Stimulated activated CD8-positive, alpha-beta memory T cell treated with anti-CD3 and anti-CD28 coated beads, Interleukin-4, amount 100 ng/mL, for 24 hours (primary cell): ENCODE measurements at regions not wholly inside any gene's neighbourhood (a gene's known extent, or its start where the extent isn't known, plus 50 kb on each side); places are given as distances from the start of the nearest gene placed in this dataset.

Experiments used
- DNase-seq: peaks from one replicate; pipeline ENCODE4 v3.0.0-alpha.2; 2020; ENCODE audit warnings: low read depth

DNA sequence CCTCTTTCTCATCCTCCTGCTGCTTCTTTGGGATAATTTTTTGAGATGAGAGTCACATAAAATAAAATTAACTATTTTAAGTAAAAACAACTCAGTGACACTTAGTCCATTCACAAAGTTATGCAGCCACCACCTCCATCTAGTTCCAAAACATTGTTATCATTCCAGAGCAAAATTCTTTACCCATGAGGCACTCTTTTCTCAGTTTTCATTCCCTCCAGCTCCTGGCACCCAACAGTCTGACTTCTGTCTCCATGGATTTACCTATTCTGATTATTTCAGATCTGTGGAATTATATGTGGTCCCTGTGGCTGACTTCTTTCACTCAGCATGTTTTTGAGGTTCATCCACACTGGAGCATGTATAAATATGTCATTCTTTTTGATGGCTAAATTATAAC, 239.9 kb upstream of the DYNLRB2 start:
- no peak for DNase-seq

DNA sequence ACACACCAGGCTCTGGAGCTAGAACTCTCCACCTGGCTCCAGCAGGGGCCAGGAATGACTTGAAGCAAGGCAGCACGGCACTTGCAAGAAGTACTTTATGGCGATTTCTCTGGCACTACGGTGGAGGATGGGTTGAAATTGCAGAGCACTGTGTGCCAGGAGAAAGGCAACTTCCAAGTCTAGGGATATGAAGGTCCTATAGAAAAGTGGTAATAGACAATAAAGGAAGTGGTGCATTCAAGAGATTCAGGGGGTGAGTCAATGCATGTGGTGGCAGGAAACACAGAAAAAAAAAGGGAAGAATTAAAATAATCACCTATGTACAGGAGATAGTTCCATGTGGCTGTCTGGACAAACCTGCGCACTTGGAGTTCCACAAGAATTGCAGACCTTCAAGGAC, 240.3 kb upstream of the DYNLRB2 start:
- no peak for DNase-seq

DNA sequence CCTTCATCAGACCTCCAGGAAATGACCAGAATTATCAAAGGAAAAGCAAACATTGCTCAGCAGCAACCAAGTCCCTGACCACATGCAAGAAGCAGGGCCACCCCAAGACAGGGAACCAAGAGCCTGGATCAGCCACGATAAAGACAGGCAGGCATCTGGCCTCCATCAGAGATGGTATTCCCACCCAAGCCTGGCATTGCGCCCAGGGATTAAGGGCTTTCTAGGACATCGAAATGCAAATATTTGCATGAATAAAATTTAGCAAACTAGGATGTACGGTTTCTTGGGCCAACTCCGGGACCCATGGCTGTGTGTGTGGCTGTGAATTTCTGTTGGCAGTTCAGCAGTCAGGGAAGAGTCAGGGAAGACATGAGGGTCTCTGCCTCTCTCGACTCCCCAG, 241.4 kb upstream of the DYNLRB2 start:
- DNase-seq, result no peak

DNA sequence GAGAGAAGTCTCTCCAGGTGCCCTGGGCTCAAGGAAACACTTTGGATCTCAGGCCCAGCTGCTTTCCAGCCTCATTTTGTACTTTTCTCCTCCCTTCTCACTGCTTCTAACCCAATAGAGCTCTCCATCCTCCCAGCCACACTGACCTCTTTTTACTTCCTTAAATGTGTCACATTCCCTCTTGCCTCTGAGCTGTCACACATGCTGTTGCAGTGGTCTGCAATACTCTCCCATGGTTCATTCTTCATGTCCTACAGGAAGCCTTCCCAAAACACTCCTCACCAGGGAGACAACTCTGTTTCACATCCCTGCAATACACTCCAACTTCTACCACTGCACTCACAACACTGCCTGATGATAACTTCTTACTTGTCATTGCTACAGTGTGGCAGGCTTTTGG, 242.1 kb upstream of the DYNLRB2 start:
- DNase-seq, result no peak

DNA sequence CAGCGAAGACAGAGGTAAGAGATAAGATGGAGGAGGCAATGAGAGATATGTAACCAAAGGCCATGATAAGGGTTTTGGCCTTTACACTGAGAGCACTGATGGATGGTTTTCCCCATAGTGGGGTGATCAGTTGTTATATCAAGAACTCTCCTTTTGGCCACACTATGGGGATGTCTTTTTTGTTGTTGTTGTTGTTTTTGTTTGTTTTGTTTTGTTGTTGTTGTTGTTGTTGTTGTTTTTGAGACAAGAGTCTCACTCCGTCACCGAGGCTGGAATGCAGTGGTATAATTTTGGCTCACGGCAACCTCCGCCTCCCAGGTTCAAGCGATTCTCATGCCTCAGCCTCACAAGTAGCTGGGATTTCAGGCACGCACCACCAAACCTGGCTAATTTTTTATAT, 244.8 kb upstream of the DYNLRB2 start:
- no peak for DNase-seq

DNA sequence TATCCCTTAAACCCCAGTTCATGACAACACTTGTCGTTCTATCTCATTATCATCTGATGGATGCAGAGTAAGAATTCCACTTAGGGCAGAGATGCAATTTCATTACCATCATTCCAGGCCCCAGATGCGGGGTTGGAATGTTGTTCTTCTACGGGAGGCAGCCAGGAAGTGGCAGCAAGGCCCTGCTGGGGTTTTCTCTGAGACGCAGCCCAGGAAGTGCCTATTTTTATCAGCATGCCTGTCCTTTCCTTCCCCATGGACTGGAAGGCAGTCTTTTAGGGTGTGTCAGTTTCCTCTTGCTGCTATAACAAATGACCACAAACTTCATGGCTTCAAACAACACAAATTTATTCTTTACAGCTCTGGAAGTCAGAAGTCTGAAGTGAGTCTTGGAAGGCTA, 246.6 kb upstream of the DYNLRB2 start:
- DNase-seq, result no peak

DNA sequence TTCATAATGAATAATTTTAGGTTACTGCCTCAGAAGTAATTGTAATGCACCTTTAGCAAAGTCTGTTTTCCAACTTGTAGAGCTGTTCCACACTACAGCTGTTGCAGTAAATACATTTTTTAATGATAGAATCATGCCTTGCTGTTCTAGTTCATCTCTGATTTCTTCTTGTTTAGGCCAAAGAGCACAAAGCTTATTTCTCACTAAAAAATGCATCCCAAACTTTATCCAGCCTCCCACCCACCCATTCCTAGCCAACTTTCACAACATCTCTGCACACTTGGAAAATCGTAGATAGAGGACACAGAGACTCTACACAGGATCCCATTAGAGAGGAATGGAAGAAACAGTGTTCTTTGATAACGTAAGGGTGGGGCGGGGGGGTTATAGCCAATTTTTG, 252.2 kb upstream of the DYNLRB2 start:
- DNase-seq, result no peak

DNA sequence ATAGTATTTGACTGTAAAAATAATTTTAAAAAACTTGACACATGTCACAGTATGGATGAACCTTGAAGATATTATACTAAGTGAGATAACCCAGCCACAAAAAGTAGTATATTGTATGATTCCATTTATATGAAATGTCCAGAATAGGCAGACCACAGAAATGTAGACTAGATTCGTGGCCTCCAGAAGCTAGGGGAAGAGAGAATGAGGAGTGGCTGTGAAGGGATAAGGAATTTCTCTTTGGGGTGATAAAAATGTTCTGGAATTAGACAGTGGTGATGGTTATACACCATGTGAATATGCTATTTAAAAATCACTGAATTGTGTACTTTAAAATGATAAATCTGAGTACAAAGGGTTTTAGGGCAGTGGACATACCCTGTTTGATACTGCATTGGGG, 253.1 kb upstream of the DYNLRB2 start:
- DNase-seq, result no peak

DNA sequence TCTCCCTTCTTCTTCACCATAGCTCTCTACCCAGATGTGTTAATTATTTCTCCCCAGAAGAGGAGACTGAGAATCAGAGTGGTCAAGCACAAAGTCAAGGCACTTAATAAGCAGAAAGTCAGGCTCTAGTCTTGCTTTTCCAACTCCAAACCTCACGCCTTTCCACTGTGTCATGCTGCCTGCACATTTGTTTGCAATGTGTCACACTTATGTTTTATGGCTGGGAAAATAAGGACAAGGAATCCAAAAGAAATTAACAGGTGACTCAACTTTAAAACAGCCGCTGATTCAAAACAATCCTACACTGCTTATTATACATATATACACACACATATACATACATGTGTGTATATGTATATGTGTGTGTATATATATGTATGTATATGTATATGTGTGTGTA, 255.7 kb upstream of the DYNLRB2 start:
- no peak for DNase-seq

DNA sequence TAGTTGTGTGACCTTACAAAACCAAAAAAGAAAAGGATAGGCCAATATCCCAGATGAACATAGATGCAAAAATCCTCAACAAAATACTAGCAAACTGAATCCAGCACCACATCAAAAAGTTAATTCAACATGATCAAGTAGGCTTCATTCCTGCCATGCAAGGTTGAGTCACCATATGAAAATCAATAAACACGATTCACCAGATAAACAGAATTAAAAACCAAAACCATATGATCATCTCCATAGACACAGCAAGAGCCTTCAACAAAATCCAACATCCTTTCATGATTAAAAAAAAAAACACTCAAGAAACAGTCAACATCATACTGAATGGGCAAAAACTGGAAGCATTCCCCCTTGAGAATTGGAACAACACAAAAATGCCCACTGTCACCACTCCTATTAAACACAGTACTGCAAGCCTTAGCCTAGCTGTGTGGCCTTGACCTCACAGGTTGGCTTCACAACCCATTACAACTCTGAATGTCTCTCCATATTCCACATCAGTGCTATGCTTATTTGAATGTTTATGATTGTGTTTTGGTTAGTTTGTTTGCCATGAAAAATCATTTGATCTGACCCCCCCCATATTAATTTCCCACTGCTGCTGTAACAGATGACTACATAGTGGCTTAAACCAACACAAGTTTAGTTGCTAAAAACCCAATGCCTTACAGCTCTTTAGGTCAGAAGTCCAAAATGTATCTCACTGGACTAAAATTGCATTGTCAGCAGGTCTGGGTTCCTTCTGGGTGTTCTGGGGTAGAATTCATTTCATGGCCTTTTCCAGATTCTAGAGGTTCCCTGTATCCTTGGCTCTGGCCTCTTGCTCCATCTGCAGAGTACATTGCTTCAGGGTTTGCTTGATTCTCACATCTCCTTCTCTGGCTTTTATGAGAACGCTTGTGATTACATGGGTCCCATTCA, 257.1 kb upstream of the DYNLRB2 start:
- DNase-seq, result no peak

DNA sequence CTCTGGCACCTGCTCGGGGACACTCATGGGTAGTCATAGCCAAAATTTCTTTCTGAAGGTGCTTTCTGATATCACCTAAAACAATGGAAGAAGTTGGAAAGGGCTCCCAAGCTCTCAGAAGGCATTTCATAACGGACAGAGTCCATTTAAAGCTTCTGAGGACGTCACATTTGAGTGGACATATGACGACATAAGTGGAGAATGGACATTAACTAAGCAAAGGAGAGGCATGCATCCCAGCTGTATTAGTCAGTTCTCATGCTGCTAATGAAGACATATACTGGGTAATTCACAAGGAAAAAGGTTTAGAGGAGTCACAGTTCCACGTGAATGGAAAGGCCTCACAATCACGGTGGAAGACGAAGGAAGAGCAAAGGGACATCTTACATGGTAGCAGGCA, 260.2 kb upstream of the DYNLRB2 start:
- no peak for DNase-seq

DNA sequence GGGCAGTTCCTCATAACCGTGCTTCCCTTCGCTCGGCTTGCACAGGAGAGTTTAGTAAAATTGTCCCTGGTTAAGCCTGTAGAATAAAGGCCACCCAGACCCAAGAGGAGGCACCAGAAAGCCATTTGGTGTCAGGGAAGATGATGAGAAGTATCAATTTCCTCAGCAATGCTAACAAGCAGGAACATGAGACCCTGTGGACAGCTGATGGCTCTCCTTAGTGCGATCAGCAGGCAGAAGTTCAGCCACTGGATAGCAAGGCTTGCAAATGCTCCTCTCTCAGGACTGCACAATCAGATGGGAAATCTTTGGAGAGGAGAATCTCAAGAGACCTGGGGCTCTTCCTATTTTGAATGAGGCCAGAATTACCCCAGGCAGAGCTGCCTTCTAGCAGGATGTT, 261.1 kb upstream of the DYNLRB2 start:
- no peak for DNase-seq

DNA sequence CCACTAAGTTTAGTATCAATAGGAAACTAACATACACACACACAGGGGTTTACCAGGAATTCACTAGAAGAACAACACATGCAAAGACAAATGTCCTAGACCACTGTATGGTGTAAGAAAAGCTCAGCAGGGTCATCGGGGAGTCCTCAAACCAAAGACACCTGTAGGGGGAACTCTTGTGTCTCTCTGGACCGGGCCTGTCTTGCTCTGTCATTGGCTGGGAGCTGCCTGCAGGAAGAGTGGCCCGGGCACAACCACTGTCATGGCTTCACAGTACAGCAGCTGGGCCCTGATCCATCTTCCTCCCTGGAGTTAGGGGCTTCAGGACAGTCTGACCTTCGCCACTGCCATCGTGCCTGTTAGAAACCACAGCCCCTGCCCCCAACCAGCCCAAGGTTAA, 263.6 kb upstream of the DYNLRB2 start:
- no peak for DNase-seq

DNA sequence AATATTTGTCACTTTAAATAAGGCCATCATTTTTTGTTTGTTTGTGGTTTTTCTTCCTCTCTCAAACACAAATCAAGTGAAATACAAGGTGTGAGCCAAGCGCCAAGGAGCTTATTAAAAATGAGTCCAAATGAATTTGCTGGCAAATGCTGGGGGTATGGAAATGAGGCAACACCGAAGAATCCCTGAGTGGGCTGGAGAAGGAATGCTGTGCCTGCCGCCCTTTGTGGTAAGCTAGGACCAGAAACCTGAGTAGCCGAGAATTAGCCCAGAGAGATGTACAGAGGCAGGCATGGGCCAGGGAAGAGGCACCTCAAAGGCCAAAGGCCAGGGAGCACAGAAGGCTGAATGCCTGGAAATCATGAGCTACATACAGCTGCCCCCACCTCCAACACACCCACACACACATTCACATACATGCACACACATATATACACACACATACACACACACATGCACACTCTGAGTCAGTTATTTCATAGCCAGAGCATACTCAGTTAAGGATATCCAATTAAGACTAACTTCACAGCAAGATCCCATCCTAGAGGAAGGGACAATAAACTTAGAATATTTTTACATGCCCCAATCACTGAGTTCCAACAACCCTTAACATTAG, 266.1 kb upstream of the DYNLRB2 start:
- DNase-seq, result no peak

DNA sequence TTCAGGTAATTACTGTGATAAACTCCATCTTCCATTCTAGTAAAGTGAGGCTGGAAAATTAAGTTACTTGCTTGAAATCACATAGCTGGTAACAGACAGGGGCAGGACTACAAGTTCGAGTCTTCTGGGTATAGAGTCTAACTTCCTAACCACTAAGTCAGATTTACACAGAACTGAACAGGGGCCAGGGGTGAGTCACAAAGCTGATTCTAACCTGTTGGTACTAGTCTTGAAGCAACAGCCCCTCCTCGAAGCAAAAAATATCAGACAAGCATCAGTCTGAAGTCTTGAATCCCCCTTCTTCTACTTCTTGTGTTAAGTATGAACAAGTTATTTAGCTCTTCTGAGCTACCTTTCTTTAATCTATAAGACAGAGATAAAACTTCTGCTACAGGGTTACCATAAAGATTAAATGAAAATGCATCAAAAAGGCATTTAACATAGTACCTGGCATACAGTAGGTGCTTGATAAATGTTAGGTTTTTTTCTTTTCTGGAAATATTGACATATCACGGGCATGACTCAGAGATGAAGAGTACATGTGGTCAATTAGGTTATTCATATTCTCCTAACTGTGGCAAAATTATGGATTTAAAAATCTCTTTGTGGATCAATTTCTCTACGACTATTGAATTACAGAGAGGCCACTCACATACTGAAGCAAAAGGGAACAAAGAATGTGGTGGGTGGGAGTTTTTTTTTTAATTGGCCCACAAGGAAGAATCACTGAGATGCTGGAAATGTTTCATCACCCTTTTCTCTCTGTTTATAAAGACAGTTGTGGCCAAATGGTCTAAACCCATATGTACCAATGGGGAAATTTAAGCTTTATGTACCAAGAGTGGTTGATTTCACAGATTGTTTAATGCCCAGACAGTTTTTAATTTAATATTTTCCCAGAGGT, 266.9 kb upstream of the DYNLRB2 start:
- DNase-seq, result peak; percentile 0

DNA sequence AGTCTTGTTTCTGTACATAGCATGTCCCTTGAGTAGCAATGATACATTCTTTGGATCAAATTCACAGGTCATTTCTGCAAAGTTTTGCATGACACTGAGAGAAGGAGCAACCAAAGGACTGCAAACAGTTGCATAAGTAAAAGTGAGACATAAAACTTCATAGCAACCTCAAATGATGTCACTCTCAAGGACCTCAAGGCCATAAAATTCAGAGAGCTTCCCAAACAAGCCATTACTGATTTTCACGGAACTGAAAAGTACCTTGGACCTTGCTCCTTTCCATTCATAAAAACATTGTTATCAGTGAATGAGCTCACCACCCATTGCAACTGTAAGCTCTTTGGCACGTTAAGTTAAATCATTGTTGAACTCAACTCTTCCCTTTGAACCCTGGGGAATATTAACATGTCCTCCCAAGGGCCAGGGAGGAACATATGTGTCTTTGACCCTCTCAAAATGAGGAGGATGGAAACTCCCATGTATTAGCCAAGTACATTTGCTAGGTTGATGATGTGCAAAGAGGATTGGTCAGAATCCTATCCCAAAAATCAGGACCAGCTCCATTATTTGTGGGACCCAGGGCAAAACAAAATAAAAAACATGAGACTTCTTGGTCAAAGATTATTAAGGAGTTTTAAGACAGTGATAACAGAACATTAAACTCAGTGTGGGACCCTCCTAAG, 275.0 kb upstream of the DYNLRB2 start:
- DNase-seq, result no peak

DNA sequence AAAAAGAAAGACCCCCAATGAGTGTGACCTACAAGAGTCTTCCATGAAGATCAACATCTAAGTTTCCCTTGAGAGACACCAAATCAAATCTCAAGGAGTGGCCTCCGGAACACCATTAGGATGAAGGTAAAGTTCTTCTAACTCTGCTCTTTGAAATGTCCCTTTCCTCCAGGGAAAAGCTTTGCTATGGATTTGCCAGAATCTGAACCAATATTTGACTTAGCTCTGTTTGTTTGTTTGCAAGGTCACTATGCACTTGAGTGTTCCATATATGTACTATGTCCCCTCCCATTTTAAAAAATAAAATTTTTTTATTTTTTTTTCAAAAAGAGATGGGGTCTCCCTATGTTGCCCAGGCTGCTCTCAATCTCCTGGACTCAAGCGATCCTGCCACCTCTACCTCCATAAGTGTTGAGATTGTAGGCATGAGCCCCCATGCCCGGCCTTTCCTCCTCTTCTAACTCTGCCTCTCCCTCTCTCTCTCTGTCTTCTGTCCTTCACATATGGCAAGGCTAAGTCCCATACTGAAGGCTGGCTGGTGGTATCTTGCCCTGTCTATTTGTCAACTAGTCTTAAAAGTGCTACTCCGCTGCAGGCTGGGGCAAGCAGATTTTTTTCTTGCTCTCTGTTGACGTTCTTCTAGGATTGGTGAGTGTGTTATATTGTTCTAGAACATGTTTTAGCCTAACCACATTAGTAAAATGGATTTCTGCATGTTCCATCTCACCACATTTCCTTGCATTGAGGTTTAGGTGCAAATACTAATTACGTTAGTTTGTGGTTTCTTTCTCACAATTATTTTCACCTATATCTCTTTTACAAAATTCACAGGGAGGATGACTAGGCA, 276.7 kb upstream of the DYNLRB2 start:
- no peak for DNase-seq

DNA sequence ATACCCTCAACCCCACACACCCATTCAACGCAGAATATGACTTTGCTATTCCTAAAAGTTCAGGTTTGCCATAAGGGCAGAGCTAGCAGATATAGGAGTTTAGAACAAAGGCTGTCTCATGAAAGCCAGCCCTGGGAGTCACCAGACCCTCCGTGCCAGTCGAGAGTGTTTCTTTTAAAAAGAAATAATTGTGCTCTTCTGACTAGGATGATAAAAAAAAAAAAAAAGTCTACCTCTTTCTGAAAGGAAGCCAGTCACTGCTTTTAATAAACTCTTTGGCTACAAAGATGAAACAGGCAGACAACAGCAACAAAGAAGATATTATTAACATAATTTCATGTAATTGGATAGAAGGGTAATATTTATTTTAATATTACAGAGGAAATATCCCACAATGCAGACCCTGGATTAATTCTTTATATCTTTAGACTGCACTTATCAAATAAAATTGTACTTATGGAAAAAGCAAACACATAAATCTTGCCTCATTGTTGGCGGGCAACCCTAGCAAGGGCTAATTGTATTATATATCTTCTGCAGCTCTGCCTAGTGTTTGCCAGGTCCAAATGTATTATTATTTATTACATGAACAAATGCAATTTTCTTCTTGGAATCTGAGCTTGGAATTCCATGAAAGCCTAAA, 277.5 kb upstream of the DYNLRB2 start:
- DNase-seq, result no peak

DNA sequence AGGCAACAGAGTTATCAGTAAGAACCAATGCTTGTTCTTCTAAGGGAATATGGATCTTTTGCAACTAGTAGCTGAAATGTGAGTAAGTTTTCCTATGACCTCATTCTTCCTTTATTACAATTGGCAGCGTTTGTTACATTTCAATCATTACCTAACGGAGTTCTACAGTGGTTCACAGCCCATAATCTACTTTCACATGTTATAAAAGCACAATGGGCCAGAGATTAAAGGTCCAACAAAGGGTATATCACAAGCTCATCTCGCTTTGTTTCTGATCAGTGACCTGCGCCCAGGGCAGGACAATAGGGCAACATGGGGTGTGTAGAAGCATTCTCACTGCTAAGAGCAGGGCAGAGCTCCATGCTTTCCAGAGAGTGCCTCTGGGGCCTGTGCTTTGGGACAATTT, 279.9 kb upstream of the DYNLRB2 start:
- DNase-seq, result no peak

DNA sequence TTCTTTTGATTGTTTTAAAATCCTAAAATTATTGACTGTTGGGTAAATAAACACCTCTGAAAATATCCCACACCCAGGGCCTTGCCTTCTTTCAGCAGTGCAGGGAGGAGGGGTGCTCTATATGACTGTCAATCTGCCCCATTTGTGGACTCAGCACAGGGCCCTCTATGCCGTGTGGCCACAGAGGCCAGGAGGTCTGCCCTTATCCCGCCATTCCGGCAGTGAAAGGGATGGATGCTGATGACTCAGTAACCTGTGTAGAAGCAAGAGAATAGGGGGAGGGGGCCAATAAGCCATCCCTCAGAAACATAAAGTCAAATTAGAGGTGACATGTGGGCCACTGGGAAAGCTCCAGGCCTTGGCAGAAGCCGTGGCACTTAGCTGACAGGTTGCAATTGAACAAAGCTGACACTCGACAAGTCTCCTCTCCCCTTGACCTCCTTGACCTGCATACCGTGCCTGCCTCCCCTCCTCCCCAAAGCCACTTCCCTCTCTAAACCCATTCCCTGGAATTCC, 281.4 kb upstream of the DYNLRB2 start:
- DNase-seq, result no peak
